Type B pancreatic cell (in vitro differentiated cells): ENCODE measurements at regions not wholly inside any gene's neighbourhood (a gene's known extent, or its start where the extent isn't known, plus 50 kb on each side); places are given as distances from the start of the nearest gene placed in this dataset.

Experiments used
- DNase-seq: peaks from one replicate; pipeline ENCODE4 v3.0.0; 2021; ENCODE audit warnings: mixed read lengths; ENCODE audit not compliant: unreplicated experiment; ENCODE audit errors: extremely low spot score
- H3K27ac Mint-ChIP-seq: 2 replicates; pipeline ENCODE4 v1.8.0; 2021; ENCODE audit warnings: mild to moderate bottlenecking, mixed read lengths
- H3K27me3 Mint-ChIP-seq: 2 replicates; pipeline ENCODE4 v1.8.0; 2021; ENCODE audit warnings: mixed read lengths
- H3K36me3 Mint-ChIP-seq: 2 replicates; pipeline ENCODE4 v1.8.0; 2021; ENCODE audit warnings: mixed read lengths
- H3K4me1 Mint-ChIP-seq: one replicate; pipeline ENCODE4 v1.8.0; 2021; ENCODE audit warnings: mixed read lengths; ENCODE audit not compliant: unreplicated experiment
- H3K4me3 Mint-ChIP-seq: 2 replicates; pipeline ENCODE4 v1.8.0; 2021; ENCODE audit warnings: mild to moderate bottlenecking, mixed read lengths
- H3K9me3 Mint-ChIP-seq: 2 replicates; pipeline ENCODE4 v1.8.0; 2021; ENCODE audit warnings: mixed read lengths
- TF ChIP-seq, protein P1 (sequence below): fragments of 200-600 bp; sonication (generic); conservative IDR thresholded peaks from 2 replicates; pipeline ENCODE4 v1.5.0; 2021; ENCODE audit warnings: antibody characterized with exemption, mild to moderate bottlenecking

DNA sequence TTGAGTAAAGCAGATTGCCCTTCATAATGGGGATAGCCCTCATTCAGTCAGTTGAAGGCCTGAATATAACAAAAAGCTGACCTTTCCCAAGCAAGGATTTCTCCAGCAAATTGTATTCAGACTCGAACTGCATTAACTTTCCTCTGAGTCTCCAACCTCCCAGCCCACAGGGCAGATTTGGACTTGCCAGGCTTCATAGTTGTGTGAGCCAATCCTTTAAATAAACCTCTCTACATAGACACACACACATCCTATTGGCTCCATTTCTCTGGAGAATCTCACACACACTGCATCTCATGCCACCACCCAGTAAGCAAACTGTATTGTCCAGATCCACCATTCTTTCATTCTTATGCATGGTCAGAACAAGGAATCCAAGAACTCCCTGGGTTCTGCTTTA lies 225.1 kb downstream of the MPDZ start:
- Mint-ChIP-seq H3K36me3 (peaks cover 3% of the 10 kb centered on the region), H3K27me3 (peaks cover 5% of the 10 kb centered on the region)

More for the DNA sequence above, 225.1 kb downstream of the MPDZ start:
- no peak overlapping the region for H3K27ac Mint-ChIP-seq
- no peak for DNase-seq
- peaks cover 5% of the 10 kb centered on the region for H3K4me1 Mint-ChIP-seq
- TF ChIP-seq, protein P1, sequence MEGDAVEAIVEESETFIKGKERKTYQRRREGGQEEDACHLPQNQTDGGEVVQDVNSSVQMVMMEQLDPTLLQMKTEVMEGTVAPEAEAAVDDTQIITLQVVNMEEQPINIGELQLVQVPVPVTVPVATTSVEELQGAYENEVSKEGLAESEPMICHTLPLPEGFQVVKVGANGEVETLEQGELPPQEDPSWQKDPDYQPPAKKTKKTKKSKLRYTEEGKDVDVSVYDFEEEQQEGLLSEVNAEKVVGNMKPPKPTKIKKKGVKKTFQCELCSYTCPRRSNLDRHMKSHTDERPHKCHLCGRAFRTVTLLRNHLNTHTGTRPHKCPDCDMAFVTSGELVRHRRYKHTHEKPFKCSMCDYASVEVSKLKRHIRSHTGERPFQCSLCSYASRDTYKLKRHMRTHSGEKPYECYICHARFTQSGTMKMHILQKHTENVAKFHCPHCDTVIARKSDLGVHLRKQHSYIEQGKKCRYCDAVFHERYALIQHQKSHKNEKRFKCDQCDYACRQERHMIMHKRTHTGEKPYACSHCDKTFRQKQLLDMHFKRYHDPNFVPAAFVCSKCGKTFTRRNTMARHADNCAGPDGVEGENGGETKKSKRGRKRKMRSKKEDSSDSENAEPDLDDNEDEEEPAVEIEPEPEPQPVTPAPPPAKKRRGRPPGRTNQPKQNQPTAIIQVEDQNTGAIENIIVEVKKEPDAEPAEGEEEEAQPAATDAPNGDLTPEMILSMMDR = no peak
- no peaks in the 10 kb centered on the region for H3K9me3 Mint-ChIP-seq
- no peak overlapping the region for H3K4me3 Mint-ChIP-seq
